Osteocyte (in vitro differentiated cells): ENCODE measurements at regions not wholly inside any gene's neighbourhood (a gene's known extent, or its start where the extent isn't known, plus 50 kb on each side); places are given as distances from the start of the nearest gene placed in this dataset.

Experiments used
- DNase-seq: peaks from one replicate; pipeline ENCODE4 v3.0.0; 2021; ENCODE audit warnings: mixed read lengths; ENCODE audit not compliant: unreplicated experiment; ENCODE audit errors: extremely low spot score
- H3K27ac Mint-ChIP-seq: one replicate; pipeline ENCODE4 v1.8.0; 2021; ENCODE audit warnings: mild to moderate bottlenecking, mixed read lengths; ENCODE audit not compliant: unreplicated experiment
- H3K27me3 Mint-ChIP-seq: one replicate; pipeline ENCODE4 v1.8.0; 2021; ENCODE audit warnings: mixed read lengths; ENCODE audit not compliant: unreplicated experiment
- H3K36me3 Mint-ChIP-seq: one replicate; pipeline ENCODE4 v1.8.0; 2021; ENCODE audit warnings: mixed read lengths; ENCODE audit not compliant: unreplicated experiment
- H3K4me1 Mint-ChIP-seq: one replicate; pipeline ENCODE4 v1.8.0; 2021; ENCODE audit warnings: mixed read lengths; ENCODE audit not compliant: unreplicated experiment
- H3K4me3 Mint-ChIP-seq: one replicate; pipeline ENCODE4 v1.8.0; 2021; ENCODE audit warnings: mild to moderate bottlenecking, moderate library complexity, mixed read lengths; ENCODE audit not compliant: unreplicated experiment
- H3K9me3 Mint-ChIP-seq: one replicate; pipeline ENCODE4 v1.8.0; 2021; ENCODE audit warnings: mixed read lengths; ENCODE audit not compliant: unreplicated experiment
- TF ChIP-seq, protein P1 (sequence below): fragments of 200-600 bp; sonication (generic); IDR thresholded peaks from 2 replicates; pipeline ENCODE4 v1.5.0; 2021; ENCODE audit warnings: antibody characterized with exemption, mild to moderate bottlenecking, moderate library complexity

DNA sequence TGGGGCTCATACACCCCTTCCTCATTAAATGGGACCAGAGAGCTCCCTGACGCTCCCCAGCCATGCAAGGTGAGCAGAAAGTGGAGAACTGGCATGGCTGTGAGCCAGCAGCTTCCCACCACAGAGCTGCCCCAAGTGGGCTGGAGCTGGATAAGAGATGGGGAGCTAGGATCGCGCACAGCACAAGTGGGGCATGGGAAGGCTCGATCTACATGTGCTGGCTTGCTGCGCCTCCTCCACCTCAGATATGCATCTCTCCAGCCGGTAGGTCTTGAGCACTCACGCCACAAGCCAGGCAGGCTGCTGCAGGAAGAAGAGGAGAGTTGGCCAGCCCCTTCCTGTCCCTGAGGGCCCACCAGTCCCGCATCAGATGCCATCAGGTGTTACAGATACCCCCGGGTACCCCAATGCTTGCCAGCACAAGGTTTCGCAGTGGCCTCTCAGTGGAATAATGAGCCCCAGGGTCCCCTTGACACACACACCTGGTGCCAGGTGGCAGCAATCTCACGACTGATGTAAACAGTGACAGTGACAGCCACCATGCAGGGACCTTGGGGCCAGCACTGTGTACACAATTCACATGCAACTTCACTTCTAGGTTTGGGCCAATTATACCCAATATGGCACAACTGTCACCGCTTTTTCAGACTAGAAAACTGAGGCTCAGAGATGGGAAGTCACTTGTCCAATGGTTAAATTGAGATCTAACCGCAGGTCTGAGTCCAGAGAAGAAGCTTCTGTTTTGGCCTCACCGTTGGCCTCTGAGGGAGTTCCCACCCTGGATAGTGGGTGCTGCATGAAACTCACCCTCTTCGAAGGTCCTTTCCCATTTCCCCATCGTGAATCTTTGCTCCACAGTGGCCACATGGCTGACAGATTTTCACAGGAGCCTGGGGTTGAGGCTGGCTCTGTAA lies 79.3 kb downstream of the OAT start:
- Mint-ChIP-seq H3K9me3 (peaks cover 9% of the 10 kb centered on the region), H3K27ac (peak overlapping the region; percentile 96), H3K4me3 (no peak overlapping the region), H3K36me3 (peaks cover 10% of the 10 kb centered on the region), H3K4me1 (peaks cover 49% of the 10 kb centered on the region), H3K27me3 (no peaks in the 10 kb centered on the region)
- TF ChIP-seq, protein P1, sequence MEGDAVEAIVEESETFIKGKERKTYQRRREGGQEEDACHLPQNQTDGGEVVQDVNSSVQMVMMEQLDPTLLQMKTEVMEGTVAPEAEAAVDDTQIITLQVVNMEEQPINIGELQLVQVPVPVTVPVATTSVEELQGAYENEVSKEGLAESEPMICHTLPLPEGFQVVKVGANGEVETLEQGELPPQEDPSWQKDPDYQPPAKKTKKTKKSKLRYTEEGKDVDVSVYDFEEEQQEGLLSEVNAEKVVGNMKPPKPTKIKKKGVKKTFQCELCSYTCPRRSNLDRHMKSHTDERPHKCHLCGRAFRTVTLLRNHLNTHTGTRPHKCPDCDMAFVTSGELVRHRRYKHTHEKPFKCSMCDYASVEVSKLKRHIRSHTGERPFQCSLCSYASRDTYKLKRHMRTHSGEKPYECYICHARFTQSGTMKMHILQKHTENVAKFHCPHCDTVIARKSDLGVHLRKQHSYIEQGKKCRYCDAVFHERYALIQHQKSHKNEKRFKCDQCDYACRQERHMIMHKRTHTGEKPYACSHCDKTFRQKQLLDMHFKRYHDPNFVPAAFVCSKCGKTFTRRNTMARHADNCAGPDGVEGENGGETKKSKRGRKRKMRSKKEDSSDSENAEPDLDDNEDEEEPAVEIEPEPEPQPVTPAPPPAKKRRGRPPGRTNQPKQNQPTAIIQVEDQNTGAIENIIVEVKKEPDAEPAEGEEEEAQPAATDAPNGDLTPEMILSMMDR: no peak
- peak; percentile 74 for DNase-seq

DNA sequence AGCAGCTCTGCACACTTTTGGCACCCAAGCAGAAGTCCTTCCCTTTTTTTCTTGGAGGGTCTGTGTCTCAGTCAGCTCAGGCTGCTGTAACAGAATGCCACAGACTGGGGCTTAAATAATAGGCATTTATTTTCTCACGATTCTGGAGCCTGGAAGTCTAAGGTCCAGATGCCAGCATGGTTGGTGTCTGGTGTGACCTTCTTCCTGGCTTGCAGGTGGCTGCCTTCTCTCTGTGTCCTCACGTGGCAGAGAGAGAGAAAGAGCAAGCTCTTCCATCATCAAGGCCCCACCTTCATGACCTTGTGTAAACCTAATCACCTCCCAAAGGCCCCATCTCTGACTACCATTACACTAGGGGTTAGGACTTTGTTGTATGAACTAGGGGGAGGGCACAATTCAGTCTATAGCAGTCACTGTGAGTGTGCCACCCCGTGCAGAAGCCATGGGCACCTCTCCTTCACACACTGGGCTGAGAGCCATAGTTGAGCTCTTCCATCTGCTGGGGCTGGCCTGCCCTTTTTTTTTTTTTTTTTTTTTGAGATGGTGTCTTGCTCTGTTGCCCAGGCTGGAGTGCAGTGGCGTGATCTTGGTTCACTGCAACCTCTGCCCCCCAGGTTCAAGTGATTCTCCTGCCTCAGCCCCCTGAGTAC lies 80.3 kb downstream of the OAT start:
- no peak for DNase-seq
- no peaks in the 10 kb centered on the region for H3K27me3 Mint-ChIP-seq
- peaks cover 9% of the 10 kb centered on the region for H3K9me3 Mint-ChIP-seq
- H3K36me3 Mint-ChIP-seq: peaks cover 10% of the 10 kb centered on the region
- H3K4me1 Mint-ChIP-seq: peaks cover 59% of the 10 kb centered on the region
- TF ChIP-seq, protein P1: no peak
- H3K4me3 Mint-ChIP-seq: no peak overlapping the region
- peak overlapping the region; percentile 96 for H3K27ac Mint-ChIP-seq

DNA sequence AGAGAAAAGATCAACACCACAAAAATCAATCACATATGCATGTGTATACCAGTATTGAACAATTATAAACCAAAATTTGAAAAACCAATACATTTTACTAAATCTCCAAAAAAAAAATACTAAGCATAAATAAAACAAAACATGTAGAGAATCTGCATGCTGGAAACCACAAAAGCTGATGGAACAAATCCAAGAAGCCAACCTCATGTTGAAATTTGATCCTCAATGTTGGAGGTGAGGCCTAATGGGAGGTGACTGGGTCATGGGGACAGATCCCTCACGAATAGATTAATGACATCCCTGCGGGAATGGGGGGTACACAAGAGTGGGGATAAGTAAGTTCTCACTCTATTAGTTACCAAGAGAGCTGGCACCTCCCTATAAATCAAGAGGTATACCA lies 82.5 kb downstream of the OAT start:
- Mint-ChIP-seq H3K9me3 (peaks cover 22% of the 10 kb centered on the region), H3K27ac (no peak overlapping the region), H3K4me1 (peaks cover 65% of the 10 kb centered on the region), H3K27me3 (no peaks in the 10 kb centered on the region), H3K4me3 (no peak overlapping the region), H3K36me3 (peaks cover 18% of the 10 kb centered on the region)
- TF ChIP-seq, protein P1: no peak
- no peak for DNase-seq

DNA sequence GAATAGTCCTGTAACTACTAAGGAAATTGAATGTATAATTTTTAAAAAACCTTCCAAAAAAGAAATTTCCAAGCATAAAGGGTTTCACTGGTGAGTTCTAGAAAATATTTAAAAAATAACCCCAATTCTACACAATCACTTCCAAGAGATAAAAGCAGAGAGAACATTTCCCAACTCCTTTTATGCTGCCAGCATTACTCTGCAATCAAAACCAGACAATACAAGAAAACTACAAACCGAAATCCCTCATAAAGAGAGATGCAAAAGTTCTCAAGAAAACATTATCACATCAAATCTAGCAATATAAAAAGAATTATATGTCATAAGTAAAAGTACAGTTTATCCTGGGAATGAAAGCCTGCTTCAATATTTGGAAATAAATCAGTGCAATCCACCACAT lies 84.8 kb downstream of the OAT start:
- DNase-seq: no peak
- Mint-ChIP-seq H3K36me3 (peaks cover 23% of the 10 kb centered on the region), H3K9me3 (peaks cover 22% of the 10 kb centered on the region), H3K4me3 (no peak overlapping the region), H3K27ac (peak overlapping the region; percentile 89), H3K27me3 (no peaks in the 10 kb centered on the region), H3K4me1 (peaks cover 43% of the 10 kb centered on the region)
- TF ChIP-seq, protein P1: no peak

DNA sequence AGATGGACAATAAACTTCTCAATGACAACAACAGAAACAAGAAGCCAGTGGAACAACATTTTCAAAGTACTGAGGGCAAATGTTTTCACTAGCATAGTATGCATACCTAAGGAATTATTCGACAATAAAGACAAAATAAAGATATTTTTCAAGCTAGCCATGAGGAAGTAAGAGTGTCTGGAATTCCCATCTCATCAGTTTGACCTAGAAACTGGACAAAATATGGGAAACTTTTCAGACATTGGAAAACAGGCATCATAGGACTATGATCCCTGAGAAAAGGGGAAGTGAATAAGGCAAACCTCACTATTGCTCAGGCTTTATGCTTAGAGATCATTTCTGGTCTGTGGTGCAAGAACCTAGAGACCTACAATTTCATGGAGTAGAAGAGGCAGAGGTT lies 86.3 kb downstream of the OAT start:
- H3K36me3 Mint-ChIP-seq: peaks cover 21% of the 10 kb centered on the region
- peaks cover 22% of the 10 kb centered on the region for H3K9me3 Mint-ChIP-seq
- peak overlapping the region; percentile 89 for H3K27ac Mint-ChIP-seq
- no peaks in the 10 kb centered on the region for H3K27me3 Mint-ChIP-seq
- TF ChIP-seq, protein P1: no peak
- DNase-seq: no peak
- no peak overlapping the region for H3K4me3 Mint-ChIP-seq
- H3K4me1 Mint-ChIP-seq: peaks cover 34% of the 10 kb centered on the region
